ENCODE measurements at regions not wholly inside any gene's neighbourhood (a gene's known extent, or its start where the extent isn't known, plus 50 kb on each side); places are given as distances from the start of the nearest gene placed in this dataset.

DNA sequence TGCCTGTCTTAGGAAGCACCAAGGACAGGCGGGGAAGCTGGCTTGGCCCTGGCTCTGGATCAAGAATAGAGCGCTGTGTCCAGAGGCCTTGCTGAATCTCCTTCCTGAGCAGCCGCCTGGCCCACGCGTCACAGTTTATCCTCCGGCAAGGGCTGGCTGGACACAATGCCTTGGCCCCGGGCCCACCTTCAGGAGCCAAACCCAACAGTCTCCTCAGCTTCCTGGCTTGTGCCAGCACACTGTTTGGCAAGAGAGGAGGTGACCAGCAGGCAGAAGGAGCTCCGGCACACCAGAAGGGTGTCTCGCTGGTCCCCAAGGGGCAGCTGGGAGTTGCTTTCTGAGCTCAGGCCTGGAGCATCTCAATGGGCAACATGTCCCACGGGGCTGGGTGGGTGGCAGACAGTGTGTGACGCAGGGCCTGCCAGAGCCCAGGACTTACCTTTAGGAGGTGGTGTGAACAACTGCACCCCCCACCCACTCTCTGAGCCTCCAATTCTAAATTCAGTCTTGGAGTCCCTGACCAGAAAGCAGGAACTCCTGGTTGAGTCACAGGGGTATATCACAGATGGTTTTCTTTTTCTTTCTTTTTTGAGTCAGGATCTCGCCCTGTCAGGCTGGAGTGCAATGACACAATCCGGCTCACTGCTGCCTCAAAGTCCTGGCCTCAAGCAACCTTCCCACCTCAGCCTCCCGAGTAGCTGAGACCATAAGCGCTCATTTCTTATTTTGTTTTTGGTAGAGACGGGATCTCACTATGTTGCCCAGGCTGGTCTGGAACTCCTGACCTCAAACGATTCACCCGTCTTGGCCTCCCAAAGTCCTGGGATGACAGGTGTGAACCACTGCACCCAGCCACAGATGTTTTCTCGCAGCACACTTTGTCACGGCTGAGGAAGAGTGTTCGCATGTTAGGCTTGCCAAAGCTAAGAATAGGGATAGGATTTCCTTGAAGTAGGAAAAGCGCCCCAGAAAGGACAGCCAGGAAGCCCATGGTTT lies 361.2 kb downstream of the BCOR start:
- DNase-seq (ENCODE audit: low spot score) = no peak

DNA sequence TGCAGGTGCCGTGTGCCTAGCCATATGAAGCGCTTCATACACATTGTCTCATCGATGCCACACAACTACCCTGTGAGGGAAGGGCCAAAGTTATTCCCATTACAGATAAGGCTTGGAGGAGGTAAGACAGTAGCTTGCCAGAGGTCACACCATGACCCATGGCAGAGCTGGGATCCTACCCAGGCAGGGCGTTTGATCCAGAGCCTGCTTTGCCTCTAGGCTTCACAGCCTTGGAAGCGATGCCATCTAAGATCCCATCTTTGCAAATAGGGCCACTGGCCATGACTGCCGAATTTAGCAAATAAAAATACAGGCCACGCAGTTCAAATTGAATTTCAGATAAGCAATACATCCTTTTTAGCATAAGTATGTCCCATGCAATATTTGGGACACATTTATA lies 358.2 kb downstream of the BCOR start:
- no peak for DNase-seq (ENCODE audit: low spot score)

DNA sequence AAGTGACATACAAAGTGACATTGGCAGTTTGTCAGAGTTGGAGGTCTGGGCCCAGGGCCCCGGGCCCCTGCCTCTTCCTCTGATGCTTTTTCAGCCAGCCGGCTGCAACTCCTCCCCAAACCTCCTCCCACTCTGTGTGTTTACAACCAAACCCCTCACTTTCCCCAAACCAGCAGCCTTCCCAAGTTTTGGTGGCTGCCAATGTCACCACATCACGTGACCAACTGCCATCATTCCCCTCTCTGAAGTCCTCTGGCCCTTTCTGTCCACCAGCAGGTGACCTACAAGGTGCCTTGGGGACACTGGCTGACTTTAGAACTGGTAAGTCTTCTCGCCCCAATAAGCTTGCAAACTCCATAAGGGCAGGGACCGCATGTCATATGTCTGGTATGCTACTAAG lies 357.7 kb downstream of the BCOR start:
- DNase-seq (ENCODE audit: low spot score) = no peak

DNA sequence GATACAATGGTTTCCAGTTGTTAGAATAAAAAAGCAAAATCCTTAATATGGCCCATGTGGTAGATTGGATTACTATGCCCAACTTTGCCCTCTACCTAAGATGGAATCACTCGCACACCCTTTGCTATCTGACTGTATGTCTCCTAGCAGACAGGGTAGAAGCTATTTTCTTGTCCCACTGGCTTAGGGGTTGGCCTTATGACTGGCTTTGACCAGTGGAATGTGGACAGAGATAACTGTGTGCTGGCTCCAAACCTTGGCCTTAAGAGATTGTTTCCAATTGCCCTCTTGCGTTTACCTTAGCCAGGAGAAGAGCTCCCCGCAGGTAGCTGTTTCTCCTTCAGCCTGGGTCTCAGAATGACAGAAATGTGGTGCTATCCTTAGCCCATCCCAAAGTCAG lies 355.9 kb downstream of the BCOR start:
- no peak for DNase-seq (ENCODE audit: low spot score)

DNA sequence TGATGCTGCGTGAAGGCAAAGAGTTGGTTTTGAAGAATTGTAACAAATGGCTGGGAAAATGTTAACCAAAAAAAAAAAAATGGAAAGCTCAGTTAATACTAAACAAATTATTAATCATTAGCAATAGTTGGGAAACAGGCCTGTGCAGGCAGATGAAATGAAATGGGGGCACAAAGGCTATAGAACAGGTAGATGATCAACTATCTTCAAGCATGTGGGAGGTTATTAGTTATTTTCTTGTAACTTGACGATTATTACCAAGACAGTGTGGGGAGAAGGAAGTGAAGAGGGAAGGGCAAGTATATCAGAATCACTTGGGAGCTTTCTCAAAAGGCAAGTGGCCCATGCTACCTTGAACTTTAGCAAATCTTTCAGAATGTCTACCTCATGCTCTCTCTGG lies 351.9 kb downstream of the BCOR start:
- no peak for DNase-seq (ENCODE audit: low spot score)

DNA sequence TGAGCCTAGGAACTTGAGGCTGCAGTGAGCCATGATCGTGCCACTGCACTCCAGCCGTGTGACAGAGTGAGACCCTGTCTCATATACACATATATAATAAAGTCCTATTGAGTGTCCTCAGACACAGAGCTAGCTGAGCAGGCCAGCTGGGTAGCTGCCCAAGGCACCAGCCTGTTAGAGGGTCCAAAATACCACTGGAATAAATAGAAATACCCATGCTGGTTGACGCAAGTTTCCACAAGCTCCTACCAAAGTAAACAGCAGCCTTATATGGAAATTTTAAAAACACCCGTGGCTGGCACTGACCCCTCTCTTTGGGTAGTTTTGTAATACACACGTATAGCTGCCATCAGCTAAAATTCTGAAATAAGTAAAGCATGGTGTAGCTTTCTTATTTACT lies 348.6 kb downstream of the BCOR start:
- DNase-seq (ENCODE audit: low spot score) = no peak

DNA sequence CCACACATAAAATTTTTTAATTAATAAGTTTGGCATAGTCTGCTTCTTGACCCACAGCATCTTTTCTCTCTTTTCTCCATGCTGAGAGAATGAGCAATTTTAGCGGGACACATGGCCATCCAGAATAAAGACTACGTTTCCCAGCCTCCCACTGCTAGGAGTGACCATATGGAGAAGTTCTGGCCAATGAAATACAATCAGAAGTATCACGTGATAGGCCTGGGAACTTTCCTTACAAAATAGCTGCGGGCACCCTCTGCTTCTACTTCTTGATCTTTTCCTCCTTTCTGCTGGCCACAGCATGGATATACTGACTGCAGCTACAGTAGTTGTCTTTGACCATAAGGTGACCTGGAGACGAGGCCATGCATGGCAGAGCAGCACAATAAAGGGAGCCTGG lies 348.0 kb downstream of the BCOR start:
- DNase-seq (ENCODE audit: low spot score) = no peak

DNA sequence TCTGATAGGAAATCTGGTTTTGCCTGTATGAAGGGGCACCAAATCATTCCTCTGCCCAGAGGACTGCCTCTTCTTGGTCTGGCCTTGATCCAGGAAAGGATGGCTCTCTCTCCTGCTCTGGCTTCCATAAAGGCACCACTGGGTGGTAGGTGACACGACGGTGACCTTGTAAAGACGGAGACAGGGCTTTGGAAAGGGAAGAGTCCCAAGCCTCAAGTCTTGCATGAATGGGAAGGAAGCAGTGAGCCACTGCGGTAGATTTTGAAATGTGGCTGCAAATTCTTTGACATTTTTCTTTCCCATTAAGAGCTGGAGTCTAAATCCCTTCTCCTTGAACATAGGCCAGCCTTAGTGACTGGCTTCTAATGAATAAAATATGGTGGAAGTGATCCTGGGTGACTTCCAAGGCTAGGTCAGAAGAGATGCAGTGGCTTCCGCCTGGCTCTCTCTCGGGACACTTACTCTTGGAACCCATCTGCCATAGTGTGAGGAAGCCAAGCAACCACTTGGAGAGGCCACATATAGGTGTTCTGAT lies 347.4 kb downstream of the BCOR start:
- no peak for DNase-seq (ENCODE audit: low spot score)

DNA sequence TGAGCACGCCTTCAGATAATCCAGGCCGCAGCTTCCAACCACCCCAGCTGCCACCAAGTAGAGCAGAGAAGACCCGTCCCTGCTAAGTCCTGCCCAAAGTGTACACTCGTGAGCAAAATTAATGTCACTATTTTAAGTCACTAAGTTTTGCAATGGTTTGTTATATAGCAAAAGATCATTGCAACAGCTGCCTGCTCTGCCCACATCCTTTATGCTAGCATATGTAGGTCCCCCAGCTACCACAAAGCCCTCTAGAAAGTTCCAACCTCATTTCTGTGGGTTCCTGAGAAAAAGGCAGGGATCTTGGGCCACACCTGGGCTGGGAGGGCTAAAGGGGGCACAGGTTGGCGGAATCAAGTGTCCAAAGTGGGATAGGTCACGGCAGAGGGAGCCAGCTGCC lies 346.9 kb downstream of the BCOR start:
- no peak for DNase-seq (ENCODE audit: low spot score)

DNA sequence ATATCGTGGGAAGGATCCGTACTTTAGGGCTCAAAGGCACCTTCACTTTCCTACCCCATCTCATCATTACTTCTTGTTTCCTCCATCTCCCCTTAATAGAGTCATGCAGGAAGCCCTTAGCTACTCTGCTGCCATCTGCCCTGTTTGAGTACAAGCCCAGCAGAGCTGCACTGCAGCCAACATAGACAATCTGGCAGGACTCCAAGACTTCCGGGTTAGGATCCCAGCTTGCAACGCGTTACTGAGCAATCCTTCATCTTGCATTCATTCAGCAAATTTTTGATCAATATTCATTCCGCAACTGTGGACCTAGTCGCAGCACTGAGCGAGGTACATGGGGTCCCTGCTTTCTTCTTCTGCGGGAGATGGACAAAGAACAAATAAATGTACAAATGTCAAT lies 344.9 kb downstream of the BCOR start:
- no peak for DNase-seq (ENCODE audit: low spot score)

DNA sequence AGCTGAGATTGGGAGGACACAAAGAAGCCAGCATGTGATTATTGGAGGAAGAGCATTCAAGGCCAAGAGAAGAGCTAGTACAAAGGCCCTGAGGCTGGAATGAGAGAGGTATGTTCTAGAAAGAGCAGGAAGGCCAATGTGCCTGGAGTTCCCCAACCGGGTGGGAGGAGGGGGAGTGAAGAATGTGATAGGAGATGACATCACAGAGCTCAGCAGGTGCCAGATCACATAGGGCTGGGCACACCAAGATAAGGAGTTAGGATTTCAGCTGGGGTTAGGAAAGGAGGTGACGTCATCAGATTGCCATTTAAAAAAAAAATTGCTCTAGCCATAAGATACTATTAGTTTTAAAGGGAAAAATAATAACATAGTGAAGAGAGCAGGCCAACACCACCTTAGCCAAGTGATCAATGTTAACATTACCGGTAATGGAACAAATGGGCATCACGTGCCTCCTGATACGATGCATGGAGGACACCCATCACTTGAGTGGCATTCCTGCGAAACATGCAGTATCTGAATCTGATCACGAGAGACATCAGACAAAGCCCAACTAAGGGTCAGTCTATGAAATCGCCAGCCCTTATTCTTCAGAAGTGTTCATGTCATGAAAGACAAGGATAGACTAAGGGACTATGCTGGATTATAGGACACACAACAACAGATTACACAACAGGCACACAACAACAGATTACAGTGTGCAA lies 344.3 kb downstream of the BCOR start:
- no peak for DNase-seq (ENCODE audit: low spot score)

DNA sequence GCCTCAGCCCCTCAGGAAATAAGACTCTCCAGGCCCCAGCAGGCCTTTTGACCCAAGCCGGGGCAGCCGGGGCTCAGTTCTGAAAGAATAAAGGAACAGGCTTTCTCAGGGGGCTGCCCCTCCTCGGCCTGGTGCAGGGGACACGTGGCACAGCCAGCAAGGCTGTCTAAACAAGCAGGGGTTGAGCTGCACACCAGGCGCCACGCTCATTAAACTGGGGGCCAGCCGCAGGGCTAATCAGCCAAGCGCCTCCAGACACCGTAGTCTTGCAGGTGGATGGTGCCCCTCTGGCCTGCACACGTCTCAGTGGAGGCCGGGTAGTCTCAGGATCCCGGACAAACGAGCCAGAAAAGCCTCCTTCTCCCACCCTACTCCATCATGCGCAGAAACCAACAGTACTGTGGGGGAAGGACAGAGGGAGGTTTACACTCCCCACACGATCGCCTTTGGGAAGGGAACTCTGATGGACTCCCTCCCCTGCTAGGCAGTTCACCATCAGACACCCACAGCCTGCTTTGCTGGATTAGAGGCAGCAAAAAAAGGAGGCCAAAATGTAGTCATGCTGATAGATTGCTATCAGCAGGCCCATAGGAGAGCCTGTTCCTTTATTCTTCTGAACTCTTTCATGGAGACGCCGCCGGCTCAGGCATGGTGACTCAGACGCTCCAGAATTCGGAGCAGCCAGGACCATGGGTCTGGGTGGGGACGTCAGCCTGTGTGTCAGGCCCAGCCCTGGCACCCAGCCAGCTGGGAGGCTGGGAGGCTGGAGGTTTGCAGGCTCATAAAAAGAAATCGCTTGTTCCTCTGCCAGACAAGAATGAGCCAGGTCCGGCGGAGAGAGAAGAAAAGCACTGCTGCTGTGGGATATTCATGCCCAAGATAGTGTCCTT lies 342.4 kb downstream of the BCOR start:
- DNase-seq (ENCODE audit: low spot score) = peak; percentile 79

DNA sequence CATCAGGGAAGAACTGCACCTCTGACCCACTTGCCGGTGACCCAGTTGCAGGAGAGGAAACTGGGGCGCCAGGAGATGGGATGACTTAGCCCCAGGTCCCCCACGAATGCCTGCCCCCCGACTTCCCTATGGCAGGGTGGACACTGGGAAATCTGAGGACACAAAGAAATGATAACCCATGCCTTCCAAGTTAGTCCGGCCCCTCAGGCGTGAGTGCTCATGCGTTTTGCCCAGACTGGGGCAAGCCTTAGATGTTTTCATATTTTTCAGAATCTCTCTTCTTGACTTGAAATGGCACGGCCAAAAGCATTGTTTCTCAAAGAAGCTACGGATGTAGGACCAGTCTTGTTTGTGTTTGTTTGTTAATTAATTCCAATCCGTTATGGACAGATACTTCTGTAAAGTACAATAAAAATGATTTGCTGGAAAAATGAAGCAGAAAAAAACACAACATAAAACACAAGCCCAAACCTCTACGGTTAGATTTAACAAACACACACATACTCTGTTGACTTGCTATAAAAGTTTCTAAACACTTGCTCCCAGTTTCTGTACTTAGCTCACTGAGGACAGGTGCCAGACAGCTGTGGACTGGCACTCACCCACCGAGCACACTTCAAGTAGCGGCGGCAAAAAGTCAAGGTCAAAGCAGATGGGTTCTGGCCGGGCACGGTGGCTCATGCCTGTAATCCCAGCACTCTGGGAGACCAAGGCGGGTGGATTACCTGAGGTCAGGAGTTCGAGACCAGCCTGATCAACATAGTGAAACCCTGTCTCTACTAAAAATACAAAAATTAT lies 341.5 kb downstream of the BCOR start:
- no peak for DNase-seq (ENCODE audit: low spot score)

DNA sequence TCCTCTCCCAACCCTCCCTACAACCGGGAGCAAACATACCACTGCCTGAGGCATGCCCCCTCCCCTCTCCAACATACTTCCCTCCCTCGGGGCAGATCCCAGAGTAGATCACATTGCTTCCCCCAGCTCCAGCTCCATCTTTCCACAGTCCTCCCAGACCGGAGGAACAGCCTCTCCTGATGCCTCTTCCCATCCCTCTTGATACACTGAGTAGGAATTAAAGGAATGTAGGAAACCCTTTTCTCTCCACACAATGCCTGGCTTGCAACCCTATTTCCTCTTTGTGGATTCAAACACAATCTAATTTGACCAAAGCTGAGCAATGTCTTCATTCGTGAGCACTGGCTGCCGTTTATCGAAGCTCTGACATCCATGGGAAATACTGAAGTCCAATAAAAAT lies 339.8 kb downstream of the BCOR start:
- no peak for DNase-seq (ENCODE audit: low spot score)

DNA sequence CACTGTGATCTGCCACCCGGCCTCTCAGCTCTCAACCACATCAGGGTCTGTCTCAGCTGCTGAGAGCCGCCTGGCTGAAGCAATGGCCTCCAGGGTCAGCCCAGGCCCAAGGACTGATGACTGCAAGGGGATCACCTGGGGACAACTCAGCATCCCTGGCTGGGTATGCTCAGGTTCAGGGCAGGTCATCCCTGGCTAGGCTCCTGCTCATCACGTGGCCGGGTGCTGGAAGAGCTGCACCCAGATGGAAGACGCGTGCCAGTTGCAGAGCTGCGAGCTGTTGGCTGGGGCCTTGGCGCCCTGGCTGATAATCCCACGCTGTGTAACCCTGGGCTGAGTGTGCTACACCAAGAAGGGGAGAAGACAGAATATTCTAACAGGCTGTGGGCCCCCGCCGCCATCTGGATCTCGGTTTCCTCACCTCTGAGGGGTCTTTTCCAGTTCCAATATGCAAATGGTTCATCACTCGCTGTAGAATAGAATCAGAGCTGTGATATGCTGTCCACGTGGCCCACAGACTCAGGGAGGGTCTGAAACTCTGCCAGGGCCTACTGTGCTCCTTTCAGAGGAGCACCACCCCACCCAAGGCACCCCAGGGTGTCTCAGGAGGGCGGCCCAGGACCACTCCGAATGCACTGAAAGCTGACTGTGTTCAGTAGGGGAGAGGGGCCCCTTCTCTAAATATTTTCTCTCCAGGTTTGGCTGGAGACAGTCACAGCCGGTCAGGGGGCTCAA lies 338.8 kb downstream of the BCOR start:
- DNase-seq (ENCODE audit: low spot score) = no peak

DNA sequence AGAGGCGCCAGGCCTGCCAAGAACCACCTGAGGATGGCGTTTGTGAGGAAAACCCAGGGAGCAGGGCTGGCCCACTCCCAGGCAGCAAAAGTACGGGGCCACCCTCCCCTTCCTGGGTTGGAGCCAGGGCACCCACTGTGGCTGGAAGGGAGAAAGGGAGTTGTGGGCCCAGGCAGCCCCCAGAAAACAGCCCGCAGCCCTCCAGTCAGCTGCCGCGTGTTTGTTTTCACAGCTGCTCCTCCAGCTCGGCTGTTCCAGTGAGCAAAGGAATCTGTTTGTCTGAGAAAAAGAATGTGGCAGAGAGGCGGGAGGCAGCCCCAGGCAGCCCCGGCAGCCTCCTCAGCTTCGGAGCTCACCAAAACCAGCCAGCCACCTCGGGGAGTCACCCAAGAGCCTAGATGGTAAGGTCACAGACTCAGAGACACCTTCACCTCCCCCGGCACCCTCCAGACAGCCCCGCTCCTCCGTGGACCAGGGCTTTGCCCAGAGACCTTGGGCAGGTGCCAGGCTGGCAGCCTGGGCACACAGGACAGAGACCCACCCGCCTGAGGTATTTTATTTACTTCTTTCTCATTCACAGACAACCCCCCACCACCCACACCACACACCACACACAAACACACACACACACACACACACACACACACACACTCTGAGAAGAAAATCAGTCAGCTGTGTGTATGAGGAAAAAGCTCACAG lies 338.1 kb downstream of the BCOR start:
- DNase-seq (ENCODE audit: low spot score) = no peak

DNA sequence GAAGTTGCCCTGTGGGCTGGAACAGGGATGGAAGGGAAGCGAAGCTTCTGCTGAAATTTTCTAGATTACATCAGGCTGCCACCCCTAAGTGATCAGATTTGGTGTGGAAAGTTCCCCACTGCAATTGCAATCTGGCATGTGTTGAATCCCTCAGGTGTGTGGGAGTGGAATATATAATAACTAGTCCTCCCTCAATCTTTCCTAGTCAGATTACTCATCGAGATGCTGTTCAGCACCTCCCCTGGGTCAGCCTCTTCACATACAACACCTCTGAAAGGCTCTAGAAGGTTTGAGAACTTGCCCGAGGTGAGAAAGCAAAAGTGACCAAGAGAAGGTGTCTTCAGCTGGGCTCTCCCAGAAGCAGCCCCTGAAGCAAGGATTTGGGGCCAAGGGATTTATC lies 336.8 kb downstream of the BCOR start:
- no peak for DNase-seq (ENCODE audit: low spot score)

DNA sequence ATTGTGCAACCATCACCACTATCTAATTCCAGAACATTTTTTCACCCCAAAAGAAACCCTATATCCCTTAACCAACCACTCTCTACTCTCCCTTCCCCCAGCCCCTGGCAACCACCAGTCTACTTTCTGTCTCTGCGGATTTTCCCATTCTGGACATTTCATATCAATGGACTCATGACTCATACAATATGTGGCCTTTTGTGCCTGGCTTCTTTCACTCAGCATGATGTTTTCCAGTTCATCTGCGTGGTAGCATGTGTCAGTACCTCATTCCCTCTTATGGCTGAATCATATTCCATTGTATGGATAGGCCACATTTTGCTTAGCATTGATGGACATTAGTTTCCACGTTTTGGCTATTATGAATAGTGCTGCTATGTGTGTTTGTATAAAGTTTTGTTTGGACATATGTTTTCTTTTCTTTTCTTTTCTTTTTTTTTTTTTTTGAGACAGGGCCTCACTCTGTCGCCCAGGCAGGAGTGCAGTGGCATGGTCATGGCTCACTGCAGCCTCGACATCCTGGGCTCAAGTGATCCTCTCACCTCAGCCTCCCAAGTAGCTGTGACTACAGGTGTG lies 335.4 kb downstream of the BCOR start:
- peak; percentile 12 for DNase-seq (ENCODE audit: low spot score)

DNA sequence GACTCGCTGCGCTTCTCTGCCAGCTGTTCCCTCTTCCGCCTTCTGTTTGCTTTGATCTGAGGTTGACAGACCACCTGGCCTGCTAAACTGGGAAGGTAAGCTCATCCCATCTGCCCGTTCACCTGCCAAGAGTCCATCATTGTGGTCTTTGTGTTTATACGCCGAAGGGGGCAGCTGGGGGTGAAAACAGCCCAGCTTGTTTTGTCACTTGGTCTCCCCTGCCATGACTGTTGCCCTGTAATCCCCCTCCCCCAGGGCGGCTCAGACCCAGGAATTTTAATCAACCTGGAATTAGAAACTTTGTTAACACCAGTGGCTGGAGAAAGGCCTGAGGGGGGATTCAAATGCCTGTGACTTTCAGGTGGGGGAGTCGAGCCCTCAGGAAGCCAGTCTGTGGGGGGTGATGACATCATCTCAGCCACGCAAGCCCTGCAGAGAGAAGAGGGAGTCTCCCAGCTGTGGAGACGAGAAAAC lies 333.3 kb downstream of the BCOR start:
- DNase-seq (ENCODE audit: low spot score) = no peak
